Glutamatergic neuron (in vitro differentiated cells): ENCODE measurements at regions not wholly inside any gene's neighbourhood (a gene's known extent, or its start where the extent isn't known, plus 50 kb on each side); places are given as distances from the start of the nearest gene placed in this dataset.

Source experiments
- DNase-seq: peaks from one replicate; pipeline ENCODE4 v3.0.0; 2022
- H3K27ac Mint-ChIP-seq: one replicate; pipeline ENCODE4 v1.8.0; 2020; ENCODE audit warnings: mild to moderate bottlenecking, mixed read lengths, inconsistent platforms; ENCODE audit not compliant: unreplicated experiment
- H3K27me3 Mint-ChIP-seq: one replicate; pipeline ENCODE4 v1.8.0; 2020; ENCODE audit warnings: mild to moderate bottlenecking, moderate library complexity, mixed read lengths, inconsistent platforms; ENCODE audit not compliant: unreplicated experiment
- H3K36me3 Mint-ChIP-seq: one replicate; pipeline ENCODE4 v1.8.0; 2020; ENCODE audit warnings: mild to moderate bottlenecking, mixed read lengths, inconsistent platforms; ENCODE audit not compliant: unreplicated experiment
- H3K4me1 Mint-ChIP-seq: one replicate; pipeline ENCODE4 v1.8.0; 2020; ENCODE audit warnings: mild to moderate bottlenecking, low read depth, mixed read lengths, inconsistent platforms; ENCODE audit not compliant: unreplicated experiment
- H3K4me3 Mint-ChIP-seq: one replicate; pipeline ENCODE4 v1.8.0; 2020; ENCODE audit warnings: mild to moderate bottlenecking, mixed read lengths, inconsistent platforms; ENCODE audit not compliant: unreplicated experiment
- H3K9me3 Mint-ChIP-seq: one replicate; pipeline ENCODE4 v1.8.0; 2020; ENCODE audit warnings: mild to moderate bottlenecking, moderate library complexity, mixed read lengths, inconsistent platforms; ENCODE audit not compliant: unreplicated experiment
- CTCF ChIP-seq: fragments of 200-600 bp; sonication (generic); IDR thresholded peaks from one replicate; pipeline ENCODE4 v1.5.0; 2021; ENCODE audit not compliant: partially characterized antibody, unreplicated experiment

GRCh38 chr11:87391496-87391895 is 353.8 kb downstream of the TMEM135 start:
- no peak overlapping the region for H3K27ac Mint-ChIP-seq
- H3K27me3 Mint-ChIP-seq: peaks cover 5% of the 10 kb centered on the region
- H3K4me3 Mint-ChIP-seq: no peak overlapping the region
- H3K4me1 Mint-ChIP-seq: no peaks in the 10 kb centered on the region
- no peak for TF ChIP-seq CTCF
- no peak for DNase-seq
- peaks cover 2% of the 10 kb centered on the region for H3K9me3 Mint-ChIP-seq
- H3K36me3 Mint-ChIP-seq: peaks cover 6% of the 10 kb centered on the region

DNA sequence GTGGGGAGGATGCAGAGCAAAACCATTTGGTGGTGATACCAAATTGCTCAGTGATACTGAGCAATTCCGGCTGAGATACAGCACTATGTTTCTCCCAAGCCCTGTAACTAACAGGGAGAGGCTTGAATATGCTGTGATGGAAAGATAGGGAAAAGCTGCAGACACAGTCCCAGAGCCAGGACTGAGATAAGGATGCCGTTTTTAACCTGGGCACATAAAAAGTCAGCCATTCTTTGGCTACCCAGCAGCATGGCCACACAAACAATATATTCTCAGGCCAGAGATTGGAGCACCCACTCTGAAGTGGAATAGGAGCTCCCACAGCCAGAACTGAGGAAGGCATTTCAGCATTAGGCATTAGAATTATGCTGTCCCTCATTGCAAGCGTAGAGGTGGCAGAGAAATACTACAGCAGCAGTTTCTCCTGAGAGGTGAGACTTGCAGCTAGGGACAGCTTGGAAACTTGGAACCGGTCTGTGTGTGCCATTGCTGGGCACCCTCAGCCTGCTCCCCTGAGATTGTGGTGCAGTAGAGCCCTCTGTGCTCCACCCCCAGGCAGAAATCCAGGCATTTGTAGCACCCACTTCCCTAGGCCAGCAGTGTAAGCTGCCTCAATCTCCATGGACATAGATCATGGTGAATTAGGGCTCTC is 346.5 kb downstream of the TMEM135 start:
- Mint-ChIP-seq H3K27me3 (peaks cover 8% of the 10 kb centered on the region), H3K4me1 (no peaks in the 10 kb centered on the region), H3K36me3 (peaks cover 13% of the 10 kb centered on the region), H3K4me3 (no peak overlapping the region), H3K9me3 (peaks cover 10% of the 10 kb centered on the region), H3K27ac (no peak overlapping the region)
- DNase-seq: no peak
- no peak for TF ChIP-seq CTCF

GRCh38 chr11:87374038-87374807 is 336.5 kb downstream of the TMEM135 start:
- Mint-ChIP-seq H3K4me1 (peaks cover 2% of the 10 kb centered on the region), H3K27me3 (peaks cover 4% of the 10 kb centered on the region), H3K36me3 (peaks cover 5% of the 10 kb centered on the region), H3K9me3 (no peaks in the 10 kb centered on the region), H3K27ac (no peak overlapping the region), H3K4me3 (no peak overlapping the region)
- no peak for DNase-seq
- TF ChIP-seq CTCF: no peak
